HG02938 (cell line): ENCODE measurements at regions not wholly inside any gene's neighbourhood (a gene's known extent, or its start where the extent isn't known, plus 50 kb on each side); places are given as distances from the start of the nearest gene placed in this dataset.
"Not testable (repeated sequence)": the region's sequence is repeated elsewhere in the genome, so short reads cannot be mapped to it uniquely, and the experiment has no call there.

ENCODE experiments used
- ATAC-seq: cut with Tn5 transposase; IDR thresholded peaks from one replicate; pipeline ENCODE4 v1.9.1; 2021; ENCODE audit warnings: mild to moderate bottlenecking, moderate library complexity; ENCODE audit not compliant: unreplicated experiment

DNA sequence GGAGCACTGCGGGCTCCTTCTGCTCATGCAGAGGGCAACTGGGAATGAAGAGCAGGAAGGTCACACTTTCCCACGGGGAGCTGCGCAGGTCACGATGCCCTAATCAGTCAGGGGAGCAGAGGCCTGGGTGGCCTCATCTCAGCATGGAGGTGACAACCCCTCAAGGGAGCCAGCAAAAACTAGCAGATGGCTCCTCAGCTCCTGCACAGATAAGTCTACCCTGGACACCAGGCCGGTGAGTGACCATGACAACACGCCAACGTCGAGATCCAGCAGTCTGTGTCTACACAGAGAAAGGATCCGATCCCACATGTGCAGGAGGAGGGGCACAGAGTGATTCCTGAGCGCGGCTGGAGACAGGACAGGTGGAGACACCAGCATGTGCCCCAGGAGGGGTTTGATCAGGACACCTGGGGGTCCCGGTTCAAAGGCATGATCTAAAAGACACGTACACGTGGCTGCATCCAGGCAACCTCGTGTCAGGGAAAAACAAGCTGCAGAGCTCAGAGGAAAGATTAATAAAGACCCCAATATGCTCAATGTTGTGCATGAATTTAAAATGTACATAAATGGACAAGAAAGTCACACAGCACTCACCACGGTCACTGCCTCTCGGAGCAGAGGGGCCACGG, 153.7 kb upstream of the SFSWAP start:
- no peak for ATAC-seq

DNA sequence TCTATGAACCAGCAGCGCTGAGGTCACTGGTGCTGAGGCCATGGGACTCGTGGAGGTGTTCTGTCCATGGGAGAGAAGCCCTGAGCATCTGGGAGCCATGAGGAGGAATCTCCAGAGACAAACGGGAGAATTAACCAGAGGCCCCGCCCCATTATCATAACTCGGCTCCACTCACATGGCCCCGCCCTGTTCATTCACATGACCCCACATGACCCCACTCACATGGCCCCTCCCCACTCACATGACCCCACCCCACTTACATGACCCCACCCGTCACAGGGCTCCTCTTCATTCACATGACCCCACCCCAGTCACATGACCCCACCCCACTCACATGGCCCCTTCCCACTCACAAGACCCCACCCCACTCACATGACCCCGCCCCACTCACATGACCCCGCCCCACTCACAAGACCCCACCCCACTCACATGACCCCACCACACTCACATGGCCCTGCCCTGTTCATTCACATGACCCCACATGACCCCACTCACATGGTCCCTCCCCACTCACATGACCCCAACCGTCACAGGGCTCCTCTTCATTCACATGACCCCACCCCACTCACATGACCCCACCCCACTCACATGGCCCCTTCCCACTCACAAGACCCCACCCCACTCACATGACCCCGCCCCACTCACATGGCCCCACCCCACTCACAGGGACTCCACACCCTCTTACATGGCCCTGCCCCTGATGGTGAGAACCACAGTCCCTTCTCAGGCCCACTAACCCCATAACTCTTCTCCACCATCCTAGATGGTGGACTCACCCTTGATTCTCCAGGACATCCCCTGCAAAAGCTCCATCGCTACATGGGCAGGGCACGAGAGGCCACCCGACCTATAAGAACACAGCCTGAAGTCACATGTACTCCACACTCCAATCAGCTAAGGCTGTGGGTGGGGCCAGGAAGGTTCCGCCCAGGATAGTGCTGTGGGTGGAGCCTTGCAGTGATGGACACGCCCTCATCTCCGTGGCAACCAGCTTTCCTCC, 151.1 kb upstream of the SFSWAP start:
- ATAC-seq: no peak

DNA sequence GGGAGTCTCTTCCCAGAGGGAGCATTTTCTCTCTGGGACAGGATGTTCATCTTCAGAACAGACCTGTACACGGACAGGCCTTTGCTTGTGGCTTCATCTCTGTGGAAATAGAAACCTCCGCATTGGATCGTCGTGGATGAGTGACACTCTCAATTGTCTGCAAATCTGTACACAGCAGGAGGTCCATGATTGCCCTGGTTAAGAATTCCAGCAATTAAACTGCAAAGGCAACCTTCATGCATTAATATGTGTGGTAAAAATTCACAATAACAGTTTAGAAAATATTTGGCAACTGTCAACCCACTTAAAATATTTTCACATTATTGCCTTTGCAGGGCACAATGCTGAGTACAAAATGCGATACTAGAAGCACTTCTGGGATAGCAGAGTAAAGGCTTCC, 149.8 kb upstream of the SFSWAP start:
- ATAC-seq: no peak

DNA sequence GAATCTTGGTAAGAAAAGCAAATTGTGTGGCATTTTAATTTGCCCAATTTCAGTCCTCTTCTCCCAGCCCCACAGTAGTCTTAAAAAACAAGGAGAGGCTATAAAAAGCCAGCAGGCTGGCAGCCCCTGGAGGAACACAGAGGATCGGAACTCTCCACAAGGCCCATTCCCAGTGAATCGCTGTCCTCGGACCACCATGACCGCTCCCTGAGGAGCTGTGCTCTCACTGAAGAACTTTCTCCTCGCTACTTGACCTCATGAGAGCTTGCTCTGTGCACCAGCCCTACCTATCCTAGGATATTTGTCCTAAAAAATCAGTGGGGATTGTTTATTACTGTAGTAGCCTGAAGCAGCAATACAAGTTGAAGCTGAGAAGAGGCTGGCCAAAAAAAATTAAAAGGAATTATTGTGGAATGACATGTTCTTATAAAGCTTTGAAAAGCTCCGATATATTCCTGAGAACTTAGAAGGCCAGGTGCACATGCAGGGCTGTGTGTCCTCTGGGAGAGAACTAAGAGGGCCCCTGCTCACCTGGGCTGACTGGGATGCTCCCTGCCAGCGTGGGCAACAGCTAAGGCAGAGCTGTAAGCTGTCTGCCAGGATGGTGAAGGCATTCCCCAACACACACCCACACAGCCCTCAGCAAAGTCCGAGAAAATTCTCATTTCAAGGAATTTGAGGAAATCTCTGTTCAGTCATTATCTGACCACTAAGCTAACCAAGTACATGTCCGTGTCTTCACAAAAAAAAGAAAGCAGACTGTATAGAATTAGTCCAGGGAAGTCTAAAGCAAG, 148.8 kb upstream of the SFSWAP start:
- no peak for ATAC-seq

DNA sequence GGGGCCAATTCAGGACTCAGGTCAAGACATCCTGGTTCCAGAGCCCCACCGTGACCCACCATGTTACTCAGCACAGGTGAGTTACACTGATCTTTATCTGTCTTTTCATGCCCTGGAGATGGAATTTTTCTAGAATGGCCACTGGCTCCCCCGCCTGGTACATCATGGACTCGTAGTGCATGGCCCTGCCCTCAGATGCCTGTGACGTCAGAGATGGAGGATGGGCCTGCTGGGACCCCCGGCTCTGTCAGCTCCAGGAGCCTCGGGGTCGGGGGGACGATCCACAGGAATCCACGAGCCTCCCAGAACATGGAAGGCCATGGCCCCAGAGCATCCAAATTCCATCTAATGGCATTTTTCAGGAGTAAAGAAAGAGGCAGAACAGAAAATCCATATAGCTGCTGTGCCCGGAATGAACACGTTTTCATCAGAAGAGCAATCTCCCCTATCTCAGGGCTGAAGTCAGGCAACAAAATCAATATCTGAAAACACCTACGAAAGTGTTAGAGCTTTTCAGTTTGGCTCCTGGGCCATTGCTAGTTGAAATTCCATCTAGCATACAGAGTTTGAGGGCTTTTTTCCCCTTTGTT, 146.7 kb upstream of the SFSWAP start:
- ATAC-seq: not testable (repeated sequence)

DNA sequence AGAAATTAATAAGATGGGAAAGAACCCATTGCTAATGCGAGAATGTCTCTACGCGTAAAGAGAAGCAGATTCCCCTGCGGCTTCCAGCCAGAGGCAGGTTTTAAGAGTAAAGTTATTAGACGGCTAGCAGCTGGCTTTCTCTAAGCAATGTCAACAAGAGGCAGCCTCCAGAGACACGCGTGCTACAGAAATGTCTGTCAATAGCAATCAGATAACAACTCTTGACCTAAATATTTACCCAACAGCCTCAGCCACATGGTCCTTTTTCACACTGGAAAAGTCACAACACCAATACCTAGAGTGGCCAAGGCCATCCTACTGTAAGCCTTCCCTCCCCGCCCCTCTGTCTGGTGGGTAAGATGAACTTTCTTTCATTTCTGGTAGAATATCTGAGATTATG, 146.0 kb upstream of the SFSWAP start:
- no peak for ATAC-seq

DNA sequence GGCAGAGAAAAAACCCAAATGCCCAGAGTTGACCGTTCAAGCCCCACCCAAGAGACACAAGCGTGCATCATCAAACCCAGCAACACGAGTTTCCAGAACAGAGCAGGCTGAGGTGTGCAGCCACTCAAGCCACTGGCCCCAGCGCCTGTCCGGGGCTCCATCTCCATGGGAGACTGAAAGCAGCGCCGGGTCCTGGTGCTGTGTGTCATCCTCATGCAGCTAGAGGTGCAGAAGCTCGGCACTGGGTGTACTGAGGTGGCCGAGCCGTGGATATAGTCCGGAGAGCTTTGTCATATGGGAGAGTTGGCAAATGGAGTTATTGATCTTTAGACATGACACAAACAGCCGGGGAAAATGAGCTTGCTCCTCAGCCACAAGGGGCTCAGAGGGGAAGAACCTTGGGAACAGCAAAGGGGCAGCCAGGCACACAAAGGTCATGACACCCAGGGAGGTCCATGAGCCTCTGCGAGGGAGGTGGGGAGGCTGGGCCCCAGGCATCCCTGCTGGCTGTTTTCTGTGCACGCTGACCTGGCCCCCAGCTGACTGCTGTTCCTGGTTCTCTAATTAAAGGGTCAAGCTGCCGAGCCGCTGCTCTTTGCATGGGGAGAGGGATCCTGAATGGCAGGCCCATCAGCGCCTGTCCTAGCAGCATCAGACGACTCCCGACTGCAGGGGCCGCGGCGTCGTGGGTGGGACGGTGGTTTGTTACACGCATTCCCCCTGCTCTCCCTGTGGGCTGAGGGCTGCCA, 145.4 kb upstream of the SFSWAP start:
- no peak for ATAC-seq

DNA sequence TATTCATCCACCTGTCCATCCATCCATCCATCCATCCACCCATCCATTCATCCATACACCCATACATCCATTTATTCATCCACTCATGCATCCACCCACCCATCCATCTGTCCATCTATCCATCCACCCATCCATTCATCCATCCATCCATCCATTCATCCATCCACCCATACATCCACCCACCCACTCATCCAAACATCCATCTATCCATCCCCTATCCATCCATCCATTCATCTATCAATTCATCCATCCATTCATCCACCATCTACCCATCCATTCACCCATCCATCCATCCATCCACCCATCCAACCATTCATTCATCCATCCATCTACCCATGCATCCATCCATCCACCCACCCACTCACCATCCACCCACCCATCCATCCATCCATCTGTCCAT, 142.6 kb upstream of the SFSWAP start:
- ATAC-seq: no peak

DNA sequence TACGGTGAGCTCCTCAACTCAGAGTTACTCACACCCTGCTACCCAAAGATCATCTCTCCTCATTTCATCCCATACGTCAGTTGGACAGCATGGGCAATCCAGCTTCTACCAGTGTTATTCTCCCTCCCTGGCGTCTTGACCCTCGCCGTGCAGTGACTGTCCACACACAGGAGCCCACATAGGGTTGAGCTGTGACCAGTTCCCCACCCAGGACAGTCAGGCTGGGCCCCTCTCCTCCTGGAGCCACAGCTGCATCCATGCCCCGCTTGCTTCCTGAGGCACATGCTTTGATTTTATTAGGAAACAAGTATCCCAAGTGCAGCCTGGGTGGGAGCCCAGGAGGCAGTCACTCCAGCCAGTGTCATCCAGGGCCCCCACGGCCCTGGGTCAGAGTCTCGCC, 140.3 kb upstream of the SFSWAP start:
- ATAC-seq: no peak

DNA sequence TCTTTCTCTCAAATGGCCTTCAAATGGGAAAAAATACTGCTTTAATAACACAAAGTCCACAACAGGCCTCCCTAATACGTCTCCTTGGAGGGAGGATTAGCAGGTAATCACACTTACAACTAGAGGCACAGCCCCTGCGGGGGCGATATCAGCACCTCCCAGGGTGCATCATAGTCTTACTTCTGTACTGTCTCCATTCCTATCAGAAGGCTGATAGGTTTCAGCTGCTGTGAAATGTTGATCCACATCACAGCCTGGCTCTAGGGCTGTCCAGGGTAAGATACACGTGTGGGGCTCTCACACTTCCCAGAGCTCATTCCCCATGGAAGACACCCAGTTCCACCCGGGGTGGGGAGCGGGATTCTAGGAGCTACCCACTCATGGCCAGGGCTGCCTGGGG, 139.1 kb upstream of the SFSWAP start:
- no peak for ATAC-seq

DNA sequence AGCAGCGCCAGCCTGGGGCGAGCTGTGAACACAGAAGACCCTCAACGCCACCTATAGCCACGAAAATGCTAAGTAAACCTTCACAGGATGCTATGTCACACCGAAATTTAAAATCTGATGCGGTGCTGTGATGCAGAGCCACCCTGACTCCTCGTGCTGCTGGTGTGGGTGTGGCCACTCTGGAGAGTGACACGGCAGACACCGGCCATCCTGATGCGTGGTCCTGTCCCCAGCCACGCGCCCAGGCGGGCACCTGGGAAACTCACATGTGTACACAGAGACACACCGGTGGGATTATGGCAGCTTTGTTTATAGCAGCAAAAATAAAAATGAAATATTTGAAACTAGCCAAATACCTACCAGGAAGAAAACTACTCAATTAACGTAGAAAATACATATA, 138.3 kb upstream of the SFSWAP start:
- no peak for ATAC-seq

DNA sequence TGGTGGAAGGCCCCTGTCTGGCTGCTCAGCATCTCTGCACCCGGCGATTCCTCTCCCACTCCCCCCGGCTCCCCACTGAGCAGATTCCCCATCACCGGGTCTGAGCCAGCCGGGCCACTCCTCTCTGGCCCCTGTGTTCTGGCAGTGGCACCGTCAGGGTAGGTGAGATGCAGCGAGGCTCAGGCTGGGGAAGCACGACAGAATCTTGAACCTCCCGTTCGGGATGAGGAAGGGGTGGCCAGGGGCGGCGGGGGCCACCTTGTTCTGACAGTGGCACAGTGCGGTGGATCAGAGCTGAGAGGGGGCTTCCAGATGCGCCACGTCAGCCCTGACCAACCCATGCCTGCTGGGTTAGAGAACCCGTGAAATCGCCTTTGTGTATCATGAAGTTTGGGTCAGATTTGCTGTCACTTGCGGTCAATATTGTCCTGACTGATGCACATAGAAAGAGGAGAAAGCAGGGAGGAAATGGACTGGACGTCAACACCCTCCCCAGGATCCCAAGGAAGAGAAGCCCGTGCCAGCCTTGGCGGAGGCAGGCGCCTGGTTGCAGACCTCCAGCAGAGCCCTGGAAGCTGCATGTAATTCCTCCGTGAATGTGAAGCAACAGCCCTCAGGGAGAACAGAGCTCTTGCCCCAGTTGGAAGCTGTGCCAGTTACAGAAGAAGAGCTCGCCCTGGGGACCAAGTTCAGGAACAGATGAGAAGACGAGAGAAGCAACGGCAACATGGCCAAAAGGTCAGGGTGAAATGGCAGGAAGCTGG, 137.1 kb upstream of the SFSWAP start:
- no peak for ATAC-seq

DNA sequence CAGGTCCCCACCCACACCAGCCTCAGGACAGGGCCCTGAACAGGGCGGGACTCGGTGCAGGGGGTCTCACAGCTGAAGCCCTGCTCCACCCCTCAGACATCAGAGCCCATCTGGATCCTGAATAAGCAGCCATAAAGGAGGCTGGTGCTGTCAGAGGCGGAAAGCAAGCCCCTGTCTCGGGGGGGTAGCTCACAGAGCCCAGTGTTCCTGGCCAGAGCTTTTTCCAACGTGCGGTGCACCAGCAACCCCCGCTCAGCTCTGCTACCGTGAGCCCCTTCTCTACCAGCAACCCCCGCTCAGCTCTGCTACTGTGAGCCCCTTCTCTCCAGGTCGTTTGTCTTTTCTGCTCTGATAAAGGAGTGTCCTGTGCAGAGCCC, 136.5 kb upstream of the SFSWAP start:
- ATAC-seq: no peak

DNA sequence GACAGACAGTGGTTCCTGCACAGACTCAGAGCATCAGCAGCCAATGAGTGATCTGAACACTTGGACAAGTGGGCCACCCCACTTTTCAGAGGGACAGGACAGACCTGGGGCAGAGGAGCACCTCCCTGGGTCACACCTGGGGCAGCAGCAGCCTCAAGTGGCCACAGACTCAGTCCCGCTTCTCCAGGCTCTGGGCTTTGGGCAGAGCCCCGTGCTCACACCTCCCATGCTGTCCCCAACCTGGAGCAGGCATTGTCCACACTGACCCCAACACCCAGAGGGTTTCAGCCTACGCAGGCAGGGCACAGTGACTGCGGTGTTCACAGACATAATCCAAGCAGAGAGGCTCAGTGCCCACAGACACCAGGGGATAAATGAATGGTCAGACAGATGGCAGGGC, 135.5 kb upstream of the SFSWAP start:
- no peak for ATAC-seq

DNA sequence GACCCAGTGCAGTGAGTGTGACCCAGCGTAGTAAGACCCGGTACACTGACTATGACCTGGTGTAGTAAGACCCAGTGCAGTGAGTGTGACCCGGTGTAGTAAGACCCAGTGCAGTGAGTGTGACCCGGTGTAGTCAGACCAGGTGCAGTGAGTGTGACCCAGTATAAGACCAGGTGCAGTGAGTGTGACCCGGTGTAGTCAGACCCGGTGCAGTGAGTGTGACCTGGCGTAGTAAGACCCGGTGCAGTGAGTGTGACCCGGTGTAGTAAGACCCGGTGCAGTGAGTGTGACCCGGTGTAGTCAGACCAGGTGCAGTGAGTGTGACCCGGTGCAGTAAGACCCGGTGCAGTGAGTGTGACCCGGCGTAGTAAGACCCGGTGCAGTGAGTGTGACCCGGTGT, 134.2 kb upstream of the SFSWAP start:
- ATAC-seq: not testable (repeated sequence)

DNA sequence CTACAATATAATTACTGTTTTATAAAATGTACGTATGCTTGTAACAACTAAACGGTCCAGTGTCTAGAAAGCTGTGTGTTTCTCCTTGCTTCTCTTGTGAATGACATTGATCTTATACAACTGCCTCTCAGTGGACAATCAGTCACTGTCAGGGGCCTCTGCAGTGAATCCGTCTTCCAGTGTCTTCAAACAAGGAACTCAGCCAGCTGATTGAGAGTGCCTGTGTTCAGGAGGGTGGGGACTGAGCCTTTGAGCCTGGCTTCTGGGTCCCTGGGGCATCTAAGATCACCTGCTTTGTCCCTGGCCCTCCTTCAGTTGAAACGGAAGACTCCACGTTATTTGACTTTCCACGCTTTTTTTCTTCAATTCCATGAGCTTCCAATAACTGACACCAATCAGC, 133.1 kb upstream of the SFSWAP start:
- ATAC-seq: no peak

DNA sequence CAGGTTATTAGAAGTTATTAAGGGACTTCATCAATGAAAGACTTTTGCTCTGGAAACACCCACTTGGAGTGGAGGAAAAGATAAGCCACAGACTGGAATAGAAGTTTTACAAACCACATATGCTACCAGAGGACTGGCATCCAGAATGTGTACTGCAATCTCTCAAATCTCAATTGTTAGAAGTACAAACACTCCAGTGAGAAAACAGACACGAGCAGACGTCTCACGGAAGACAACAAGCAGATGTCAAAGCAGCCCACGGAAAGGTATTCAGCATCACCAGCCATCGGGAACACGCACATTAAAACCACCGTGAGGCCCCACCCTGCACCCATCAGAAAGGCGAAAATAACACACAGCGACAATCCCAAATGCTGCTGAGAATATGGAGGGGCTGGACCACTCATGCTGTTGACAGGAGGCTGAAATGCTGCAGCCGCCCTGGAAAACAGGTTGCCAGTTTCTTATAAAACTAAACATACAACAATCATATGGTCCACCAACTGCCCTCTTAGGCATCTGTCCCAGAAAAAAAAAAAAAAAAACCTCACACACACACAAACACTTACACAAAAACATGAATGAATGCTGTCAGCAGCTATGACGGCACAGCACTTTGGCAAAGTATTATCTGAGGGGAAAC, 131.9 kb upstream of the SFSWAP start:
- ATAC-seq: no peak

DNA sequence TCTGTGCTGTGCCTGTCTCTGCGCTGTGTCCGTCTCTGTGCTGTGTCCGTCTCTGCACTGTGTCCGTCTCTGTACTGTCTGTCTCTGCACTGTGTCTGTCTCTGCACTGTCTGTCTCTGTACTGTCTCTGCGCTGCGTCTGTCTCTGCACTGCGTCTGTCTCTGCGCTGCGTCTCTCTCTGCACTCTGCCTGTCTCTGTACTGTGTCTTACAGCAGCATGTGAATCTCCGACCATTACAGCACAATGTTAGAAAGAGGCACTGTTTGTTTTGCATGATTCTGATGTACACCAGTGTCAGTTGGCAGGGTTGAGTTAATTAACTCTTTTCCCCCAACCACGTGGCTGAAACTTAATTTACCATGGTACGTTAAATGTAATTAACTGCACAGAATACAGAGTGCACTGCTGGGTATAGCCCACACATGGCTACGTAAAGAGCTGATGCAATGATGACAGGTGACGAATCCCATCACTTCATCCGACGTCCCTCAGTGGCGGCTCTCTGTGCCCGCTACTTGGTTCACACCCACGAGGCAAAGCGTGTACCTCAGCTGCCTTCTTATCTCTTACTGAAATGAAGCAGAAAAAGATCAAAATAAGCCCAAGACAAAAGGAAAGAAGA, 127.7 kb upstream of the SFSWAP start:
- no peak for ATAC-seq

DNA sequence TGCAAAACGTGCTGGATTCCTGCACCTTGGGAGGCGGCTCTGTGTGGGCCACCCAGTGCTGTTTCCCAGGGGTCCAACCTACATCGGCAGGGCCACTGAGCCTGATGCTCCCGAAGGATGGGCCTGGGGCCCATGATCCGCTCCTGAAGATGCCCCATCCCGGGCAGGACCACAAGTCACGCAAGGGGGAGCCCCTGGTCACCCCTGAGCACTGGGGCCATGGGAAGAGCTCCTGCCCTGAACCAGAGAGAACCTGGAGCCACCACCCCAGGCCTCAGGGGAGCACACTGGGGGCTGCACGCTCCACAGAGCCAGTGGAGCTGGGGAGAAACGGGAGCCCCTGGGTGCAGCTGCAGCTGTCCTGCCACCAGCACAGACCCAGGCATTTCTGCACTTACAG, 124.6 kb upstream of the SFSWAP start:
- ATAC-seq: no peak
